ENCODE measurements at regions not wholly inside any gene's neighbourhood (a gene's known extent, or its start where the extent isn't known, plus 50 kb on each side); places are given as distances from the start of the nearest gene placed in this dataset.

DNA sequence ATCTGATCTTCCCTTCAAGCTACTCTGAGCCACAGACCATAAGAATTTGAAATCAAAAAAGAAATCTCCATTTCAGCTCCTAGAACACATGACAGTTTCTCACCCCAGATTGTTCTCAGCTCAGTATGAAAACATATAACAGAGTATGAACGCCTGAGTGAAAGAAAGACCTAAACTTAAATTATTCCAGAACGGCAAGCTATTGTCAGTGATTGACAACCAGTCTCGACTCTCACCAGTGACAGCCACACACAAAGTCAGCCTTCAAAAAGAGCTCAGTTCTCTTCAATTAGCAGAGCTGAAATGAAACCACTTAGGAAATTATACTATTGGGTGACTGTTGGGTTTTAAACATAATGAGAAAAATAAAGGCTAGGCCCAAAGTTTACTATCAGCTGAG is 312.8 kb downstream of the OMA1 start:
- Histone ChIP-seq H2AFZ (ENCODE audit: low read length) (no peak overlapping the region), H3K79me2 (ENCODE audit: insufficient read depth, low read length) (no peaks in the 10 kb centered on the region), H4K20me1 (ENCODE audit: insufficient read depth, low read length) (no peaks in the 10 kb centered on the region), H3K4me3 (ENCODE audit: insufficient read depth, low read length) (no peak overlapping the region), H3K9me3 (ENCODE audit: low read depth, low read length) (no peaks in the 10 kb centered on the region), H3K4me1 (ENCODE audit: insufficient read depth, low read length) (no peaks in the 10 kb centered on the region), H3K4me2 (ENCODE audit: insufficient read depth, low read length) (no peak overlapping the region), H3K36me3 (ENCODE audit: insufficient read depth, low read length) (no peaks in the 10 kb centered on the region), H3K27ac (ENCODE audit: low read depth, low read length) (no peak overlapping the region), H3K27me3 (ENCODE audit: insufficient read depth, low read length) (no peaks in the 10 kb centered on the region)
- no peak for DNase-seq (ENCODE audit: insufficient read length, low spot score, missing footprints)
- TF ChIP-seq, protein P1, sequence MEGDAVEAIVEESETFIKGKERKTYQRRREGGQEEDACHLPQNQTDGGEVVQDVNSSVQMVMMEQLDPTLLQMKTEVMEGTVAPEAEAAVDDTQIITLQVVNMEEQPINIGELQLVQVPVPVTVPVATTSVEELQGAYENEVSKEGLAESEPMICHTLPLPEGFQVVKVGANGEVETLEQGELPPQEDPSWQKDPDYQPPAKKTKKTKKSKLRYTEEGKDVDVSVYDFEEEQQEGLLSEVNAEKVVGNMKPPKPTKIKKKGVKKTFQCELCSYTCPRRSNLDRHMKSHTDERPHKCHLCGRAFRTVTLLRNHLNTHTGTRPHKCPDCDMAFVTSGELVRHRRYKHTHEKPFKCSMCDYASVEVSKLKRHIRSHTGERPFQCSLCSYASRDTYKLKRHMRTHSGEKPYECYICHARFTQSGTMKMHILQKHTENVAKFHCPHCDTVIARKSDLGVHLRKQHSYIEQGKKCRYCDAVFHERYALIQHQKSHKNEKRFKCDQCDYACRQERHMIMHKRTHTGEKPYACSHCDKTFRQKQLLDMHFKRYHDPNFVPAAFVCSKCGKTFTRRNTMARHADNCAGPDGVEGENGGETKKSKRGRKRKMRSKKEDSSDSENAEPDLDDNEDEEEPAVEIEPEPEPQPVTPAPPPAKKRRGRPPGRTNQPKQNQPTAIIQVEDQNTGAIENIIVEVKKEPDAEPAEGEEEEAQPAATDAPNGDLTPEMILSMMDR (IDR thresholded peaks at IDR 0.05; ENCODE audit: extremely low read depth, low read depth, low read length), result no peak

DNA sequence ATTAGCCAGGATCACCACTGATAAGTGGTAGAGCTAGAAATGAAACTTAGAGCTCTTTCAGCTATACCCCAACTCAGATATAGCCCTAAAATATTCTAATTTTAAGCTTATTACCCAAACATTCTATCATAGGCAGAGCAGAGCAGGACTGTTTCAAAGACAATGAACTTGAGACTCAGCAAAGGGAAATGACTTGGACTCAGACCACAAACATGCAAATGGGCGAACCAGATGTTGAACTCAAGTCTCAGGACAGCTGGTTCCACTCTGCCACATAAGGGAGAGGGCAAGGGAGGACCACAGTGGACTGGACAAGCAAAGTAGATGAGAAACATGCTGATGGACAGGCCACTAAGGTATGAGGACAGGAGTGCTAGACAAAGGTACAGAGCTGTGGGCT is 315.3 kb downstream of the OMA1 start:
- Histone ChIP-seq H3K9me3 (ENCODE audit: low read depth, low read length) (no peaks in the 10 kb centered on the region), H2AFZ (ENCODE audit: low read length) (no peak overlapping the region), H3K4me2 (ENCODE audit: insufficient read depth, low read length) (no peak overlapping the region), H3K4me1 (ENCODE audit: insufficient read depth, low read length) (no peaks in the 10 kb centered on the region), H3K27ac (ENCODE audit: low read depth, low read length) (no peak overlapping the region), H3K36me3 (ENCODE audit: insufficient read depth, low read length) (no peaks in the 10 kb centered on the region), H3K27me3 (ENCODE audit: insufficient read depth, low read length) (no peaks in the 10 kb centered on the region), H3K79me2 (ENCODE audit: insufficient read depth, low read length) (no peaks in the 10 kb centered on the region), H3K4me3 (ENCODE audit: insufficient read depth, low read length) (no peak overlapping the region), H4K20me1 (ENCODE audit: insufficient read depth, low read length) (no peaks in the 10 kb centered on the region)
- no peak for DNase-seq (ENCODE audit: insufficient read length, low spot score, missing footprints)
- TF ChIP-seq, protein P1 (IDR thresholded peaks at IDR 0.05; ENCODE audit: extremely low read depth, low read depth, low read length), result no peak

DNA sequence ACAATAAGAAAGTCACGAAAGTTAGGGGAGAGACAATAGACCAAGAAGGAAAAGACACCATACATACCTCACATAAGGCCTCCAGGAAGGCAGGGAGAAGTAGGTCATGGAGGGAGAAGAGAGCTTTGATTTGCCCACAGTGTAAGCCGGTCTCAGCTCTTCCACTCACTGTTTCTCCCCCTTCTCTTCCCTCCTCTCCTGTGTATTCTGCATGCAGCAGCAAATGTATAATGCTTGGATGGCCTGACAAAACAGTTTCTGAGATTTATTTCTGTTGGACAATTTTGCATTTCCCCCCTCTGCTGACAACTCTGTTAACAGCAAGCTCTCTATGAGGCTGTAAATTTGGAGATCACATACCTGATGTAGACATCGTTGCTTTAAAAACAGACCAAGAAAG is 318.9 kb downstream of the OMA1 start:
- H3K36me3 ChIP-seq (ENCODE audit: insufficient read depth, low read length), result no peaks in the 10 kb centered on the region
- H4K20me1 ChIP-seq (ENCODE audit: insufficient read depth, low read length), result no peaks in the 10 kb centered on the region
- no peak overlapping the region for H3K27ac ChIP-seq (ENCODE audit: low read depth, low read length)
- TF ChIP-seq, protein P1 (IDR thresholded peaks at IDR 0.05; ENCODE audit: extremely low read depth, low read depth, low read length), result no peak
- no peak overlapping the region for H3K4me2 ChIP-seq (ENCODE audit: insufficient read depth, low read length)
- no peak overlapping the region for H3K4me3 ChIP-seq (ENCODE audit: insufficient read depth, low read length)
- H2AFZ ChIP-seq (ENCODE audit: low read length), result no peak overlapping the region
- no peaks in the 10 kb centered on the region for H3K4me1 ChIP-seq (ENCODE audit: insufficient read depth, low read length)
- no peak for DNase-seq (ENCODE audit: insufficient read length, low spot score, missing footprints)
- no peaks in the 10 kb centered on the region for H3K27me3 ChIP-seq (ENCODE audit: insufficient read depth, low read length)
- H3K9me3 ChIP-seq (ENCODE audit: low read depth, low read length), result no peaks in the 10 kb centered on the region
- H3K79me2 ChIP-seq (ENCODE audit: insufficient read depth, low read length), result no peaks in the 10 kb centered on the region

DNA sequence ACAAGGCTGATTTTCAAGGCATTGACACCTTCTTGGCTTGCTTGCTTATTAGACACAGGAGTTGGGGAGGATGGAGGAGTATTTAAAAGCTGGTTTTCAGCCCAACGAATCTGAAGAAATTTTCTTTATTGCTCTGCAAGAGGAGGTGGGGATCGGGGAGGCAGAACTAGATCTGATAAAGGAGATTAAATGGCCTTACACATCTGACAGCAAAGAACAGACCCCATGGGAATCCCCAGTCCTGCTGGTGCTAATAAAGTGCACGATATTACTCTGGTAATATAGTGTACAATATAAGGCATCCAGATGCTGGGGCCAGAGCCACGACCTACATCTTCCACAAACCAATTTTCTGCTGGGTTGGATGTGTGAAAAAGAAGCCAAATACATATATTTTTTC is 323.0 kb downstream of the OMA1 start:
- no peak for DNase-seq (ENCODE audit: insufficient read length, low spot score, missing footprints)
- Histone ChIP-seq H3K79me2 (ENCODE audit: insufficient read depth, low read length) (no peaks in the 10 kb centered on the region), H2AFZ (ENCODE audit: low read length) (no peak overlapping the region), H3K36me3 (ENCODE audit: insufficient read depth, low read length) (no peaks in the 10 kb centered on the region), H3K27ac (ENCODE audit: low read depth, low read length) (no peak overlapping the region), H3K4me3 (ENCODE audit: insufficient read depth, low read length) (no peak overlapping the region), H3K4me1 (ENCODE audit: insufficient read depth, low read length) (no peaks in the 10 kb centered on the region), H3K4me2 (ENCODE audit: insufficient read depth, low read length) (no peak overlapping the region), H3K9me3 (ENCODE audit: low read depth, low read length) (no peaks in the 10 kb centered on the region), H3K27me3 (ENCODE audit: insufficient read depth, low read length) (no peaks in the 10 kb centered on the region), H4K20me1 (ENCODE audit: insufficient read depth, low read length) (no peaks in the 10 kb centered on the region)
- TF ChIP-seq, protein P1 (IDR thresholded peaks at IDR 0.05; ENCODE audit: extremely low read depth, low read depth, low read length), result no peak
